ENCODE measurements at regions not wholly inside any gene's neighbourhood (a gene's known extent, or its start where the extent isn't known, plus 50 kb on each side); places are given as distances from the start of the nearest gene placed in this dataset.

GRCh38 chr1:72419229-72419628 lies 136.9 kb upstream of the NEGR1 start:
- intact Hi-C loops (cut with micrococcal nuclease; ENCODE audit: unreplicated experiment), result no loop called here
- Histone ChIP-seq H3F3A (ENCODE audit: insufficient read depth, low read depth) (no peaks in the 10 kb centered on the region), H3K4me3 (no peak overlapping the region), H3K4me1 (replicated peaks; ENCODE audit: insufficient read depth) (no peaks in the 10 kb centered on the region), H3K79me2 (ENCODE audit: low read depth) (no peaks in the 10 kb centered on the region), H4K20me1 (ENCODE audit: insufficient read depth) (no peaks in the 10 kb centered on the region), H3K36me3 (ENCODE audit: low read depth) (no peaks in the 10 kb centered on the region), H3K27me3 (ENCODE audit: insufficient read depth, low read depth) (no peaks in the 10 kb centered on the region), H3K9me3 (ENCODE audit: insufficient read depth, low read depth) (no peaks in the 10 kb centered on the region), H3K27ac (no peak overlapping the region), H3K4me2 (no peak overlapping the region), H3K9me2 (ENCODE audit: insufficient read depth) (no peaks in the 10 kb centered on the region), H2AFZ (no peak overlapping the region)
- no peak for DNase-seq
- ChIA-PET POLR2A (ENCODE audit: unreplicated experiment) (no interaction called here), CTCF (no interaction called here)
- BruUV-seq (replicated peaks), result no TSS peak
- TF ChIP-seq CTCF (conservative IDR thresholded peaks at IDR 0.05) (no peak), EZH2 (IDR thresholded peaks at IDR 0.05; ENCODE audit: low read depth) (no peak)

GRCh38 chr1:72412286-72412685 lies 129.9 kb upstream of the NEGR1 start:
- Histone ChIP-seq H3K9me3 (ENCODE audit: insufficient read depth, low read depth) (no peaks in the 10 kb centered on the region), H2AFZ (no peak overlapping the region), H3K4me3 (no peak overlapping the region), H3K4me2 (no peak overlapping the region), H3K27ac (no peak overlapping the region), H3K27me3 (ENCODE audit: insufficient read depth, low read depth) (no peaks in the 10 kb centered on the region), H3K79me2 (ENCODE audit: low read depth) (no peaks in the 10 kb centered on the region), H3F3A (ENCODE audit: insufficient read depth, low read depth) (no peaks in the 10 kb centered on the region), H3K4me1 (replicated peaks; ENCODE audit: insufficient read depth) (no peaks in the 10 kb centered on the region), H3K36me3 (ENCODE audit: low read depth) (no peaks in the 10 kb centered on the region), H4K20me1 (ENCODE audit: insufficient read depth) (no peaks in the 10 kb centered on the region), H3K9me2 (ENCODE audit: insufficient read depth) (no peaks in the 10 kb centered on the region)
- intact Hi-C loops (cut with micrococcal nuclease; ENCODE audit: unreplicated experiment), result no loop called here
- no peak for DNase-seq
- no TSS peak for BruUV-seq (replicated peaks)
- CTCF ChIA-PET, result no interaction called here
- POLR2A ChIA-PET (ENCODE audit: unreplicated experiment), result no interaction called here
- TF ChIP-seq CTCF (conservative IDR thresholded peaks at IDR 0.05) (no peak), EZH2 (IDR thresholded peaks at IDR 0.05; ENCODE audit: low read depth) (no peak)

- H3K27ac ChIP-seq, result no peak overlapping the region
- H3K36me3 ChIP-seq (ENCODE audit: low read depth), result no peaks in the 10 kb centered on the region
- TF ChIP-seq CTCF (conservative IDR thresholded peaks at IDR 0.05) (no peak), EZH2 (IDR thresholded peaks at IDR 0.05; ENCODE audit: low read depth) (no peak)
- no peaks in the 10 kb centered on the region for H4K20me1 ChIP-seq (ENCODE audit: insufficient read depth)
- H3K4me2 ChIP-seq, result no peak overlapping the region
- no peaks in the 10 kb centered on the region for H3K4me1 ChIP-seq (replicated peaks; ENCODE audit: insufficient read depth)
- H2AFZ ChIP-seq, result no peak overlapping the region
- ChIA-PET POLR2A (ENCODE audit: unreplicated experiment) (no interaction called here), CTCF (no interaction called here)
- no TSS peak for BruUV-seq (replicated peaks)
- no peaks in the 10 kb centered on the region for H3K27me3 ChIP-seq (ENCODE audit: insufficient read depth, low read depth)
- no peaks in the 10 kb centered on the region; the same call in 1 of the 2 replicates for H3K9me2 ChIP-seq (ENCODE audit: insufficient read depth)
- H3K4me3 ChIP-seq, result no peak overlapping the region
- H3K9me3 ChIP-seq (ENCODE audit: insufficient read depth, low read depth), result no peaks in the 10 kb centered on the region
- intact Hi-C loops (cut with micrococcal nuclease; ENCODE audit: unreplicated experiment), result no loop called here
- no peaks in the 10 kb centered on the region for H3F3A ChIP-seq (ENCODE audit: insufficient read depth, low read depth)
- no peak for DNase-seq
- no peaks in the 10 kb centered on the region for H3K79me2 ChIP-seq (ENCODE audit: low read depth)
Observed at GRCh38 chr1:72399807-72400206, 117.5 kb upstream of the NEGR1 start.

Measured in PC-9 (cell line).